ENCODE measurements at regions not wholly inside any gene's neighbourhood (a gene's known extent, or its start where the extent isn't known, plus 50 kb on each side); places are given as distances from the start of the nearest gene placed in this dataset.

DNA sequence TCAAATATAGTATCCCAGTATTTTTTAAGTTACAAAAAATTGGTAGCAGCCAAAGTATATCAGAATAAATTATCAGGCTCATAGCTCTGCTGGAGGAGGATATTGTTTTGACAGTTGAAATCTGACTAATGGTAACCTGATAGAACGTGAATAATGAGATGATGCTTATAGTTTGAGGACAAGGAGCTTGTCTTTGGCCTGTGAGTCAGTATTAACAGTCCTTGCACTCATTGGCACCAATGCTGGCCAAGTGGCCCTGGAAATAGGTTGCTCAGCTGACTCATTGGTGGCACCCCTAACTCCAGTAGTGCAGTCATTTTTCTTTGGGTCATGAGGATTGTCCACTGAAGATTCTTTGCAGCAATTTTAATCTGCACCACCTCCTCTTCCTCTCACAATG is 203.3 kb upstream of the JADE1 start:
- TF ChIP-seq, protein P1, sequence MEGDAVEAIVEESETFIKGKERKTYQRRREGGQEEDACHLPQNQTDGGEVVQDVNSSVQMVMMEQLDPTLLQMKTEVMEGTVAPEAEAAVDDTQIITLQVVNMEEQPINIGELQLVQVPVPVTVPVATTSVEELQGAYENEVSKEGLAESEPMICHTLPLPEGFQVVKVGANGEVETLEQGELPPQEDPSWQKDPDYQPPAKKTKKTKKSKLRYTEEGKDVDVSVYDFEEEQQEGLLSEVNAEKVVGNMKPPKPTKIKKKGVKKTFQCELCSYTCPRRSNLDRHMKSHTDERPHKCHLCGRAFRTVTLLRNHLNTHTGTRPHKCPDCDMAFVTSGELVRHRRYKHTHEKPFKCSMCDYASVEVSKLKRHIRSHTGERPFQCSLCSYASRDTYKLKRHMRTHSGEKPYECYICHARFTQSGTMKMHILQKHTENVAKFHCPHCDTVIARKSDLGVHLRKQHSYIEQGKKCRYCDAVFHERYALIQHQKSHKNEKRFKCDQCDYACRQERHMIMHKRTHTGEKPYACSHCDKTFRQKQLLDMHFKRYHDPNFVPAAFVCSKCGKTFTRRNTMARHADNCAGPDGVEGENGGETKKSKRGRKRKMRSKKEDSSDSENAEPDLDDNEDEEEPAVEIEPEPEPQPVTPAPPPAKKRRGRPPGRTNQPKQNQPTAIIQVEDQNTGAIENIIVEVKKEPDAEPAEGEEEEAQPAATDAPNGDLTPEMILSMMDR (IDR thresholded peaks at IDR 0.05): no peak
- Mint-ChIP-seq H3K36me3 (ENCODE audit: low read depth) (no peaks in the 10 kb centered on the region), H3K4me1 (ENCODE audit: low read depth) (peaks cover 33% of the 10 kb centered on the region), H3K27ac (ENCODE audit: unreplicated experiment) (peak overlapping the region; percentile 54), H3K9me3 (ENCODE audit: low read depth) (no peaks in the 10 kb centered on the region), H3K27me3 (ENCODE audit: low read depth) (no peaks in the 10 kb centered on the region), H3K4me3 (ENCODE audit: unreplicated experiment) (no peak overlapping the region)
- DNase-seq (ENCODE audit: low spot score): no peak

DNA sequence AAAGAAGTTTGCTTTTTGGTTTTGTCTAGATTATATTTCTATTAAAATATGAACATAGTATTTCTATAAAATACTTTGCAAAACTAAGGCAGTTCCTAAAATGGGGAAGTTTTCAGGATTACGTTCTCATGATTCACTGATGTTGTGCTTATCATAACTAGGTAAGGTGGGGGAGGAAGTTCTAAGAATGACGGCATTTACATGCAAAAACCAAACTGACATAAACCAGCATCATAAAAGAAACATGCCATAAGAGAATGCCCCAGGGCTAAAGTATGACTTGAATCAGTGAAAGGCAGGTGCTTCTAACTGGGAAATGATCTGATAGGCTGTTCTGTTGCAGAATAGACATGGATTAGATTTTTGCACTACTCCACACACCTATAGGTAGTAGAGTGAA is 204.7 kb upstream of the JADE1 start:
- TF ChIP-seq, protein P1 (IDR thresholded peaks at IDR 0.05): no peak
- peaks cover 46% of the 10 kb centered on the region for H3K4me1 Mint-ChIP-seq (ENCODE audit: low read depth)
- no peaks in the 10 kb centered on the region for H3K27me3 Mint-ChIP-seq (ENCODE audit: low read depth)
- H3K27ac Mint-ChIP-seq (ENCODE audit: unreplicated experiment): no peak overlapping the region
- H3K36me3 Mint-ChIP-seq (ENCODE audit: low read depth): no peaks in the 10 kb centered on the region
- DNase-seq (ENCODE audit: low spot score): no peak
- no peak overlapping the region for H3K4me3 Mint-ChIP-seq (ENCODE audit: unreplicated experiment)
- H3K9me3 Mint-ChIP-seq (ENCODE audit: low read depth): no peaks in the 10 kb centered on the region

DNA sequence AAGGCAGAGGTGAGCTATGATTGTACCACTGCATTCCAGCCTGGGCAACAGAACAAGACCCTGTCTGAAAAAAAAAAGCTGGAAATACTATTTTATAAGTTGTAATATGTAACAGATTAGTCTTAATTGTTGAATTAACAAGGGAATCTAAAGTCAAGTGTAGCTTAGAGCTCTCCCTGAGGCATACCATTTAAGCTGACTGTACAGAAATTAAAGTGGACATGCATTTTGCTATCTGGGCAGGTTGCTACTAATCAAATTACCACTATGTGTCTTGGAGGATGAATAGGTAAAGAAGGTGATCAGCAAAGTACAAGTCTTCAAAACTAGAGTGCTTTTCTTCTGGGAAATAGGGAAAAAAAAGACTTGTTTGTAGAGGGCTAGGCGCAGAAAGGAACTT is 205.3 kb upstream of the JADE1 start:
- no peaks in the 10 kb centered on the region for H3K9me3 Mint-ChIP-seq (ENCODE audit: low read depth)
- peaks cover 52% of the 10 kb centered on the region for H3K4me1 Mint-ChIP-seq (ENCODE audit: low read depth)
- H3K27ac Mint-ChIP-seq (ENCODE audit: unreplicated experiment): no peak overlapping the region
- H3K36me3 Mint-ChIP-seq (ENCODE audit: low read depth): no peaks in the 10 kb centered on the region
- no peak overlapping the region for H3K4me3 Mint-ChIP-seq (ENCODE audit: unreplicated experiment)
- DNase-seq (ENCODE audit: low spot score): no peak
- TF ChIP-seq, protein P1 (IDR thresholded peaks at IDR 0.05): no peak
- no peaks in the 10 kb centered on the region for H3K27me3 Mint-ChIP-seq (ENCODE audit: low read depth)

DNA sequence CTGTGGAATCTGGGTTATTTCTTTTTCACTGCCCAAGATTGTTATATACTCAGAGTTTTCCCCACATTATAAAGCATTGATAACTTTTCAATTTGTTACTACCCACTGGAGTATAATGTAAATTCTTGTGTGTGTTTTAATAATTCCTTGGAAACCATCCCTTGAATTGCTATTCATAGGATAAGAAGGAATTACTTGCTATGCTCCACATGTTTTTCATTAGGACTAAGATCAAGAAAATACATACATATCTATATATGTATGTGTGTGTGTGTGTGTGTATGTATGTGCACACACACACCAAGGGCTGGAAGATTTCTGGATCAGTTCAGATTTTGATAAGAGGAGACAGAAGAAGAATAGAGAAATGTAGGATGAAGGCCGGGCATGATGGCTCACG is 206.4 kb upstream of the JADE1 start:
- Mint-ChIP-seq H3K4me3 (ENCODE audit: unreplicated experiment) (no peak overlapping the region), H3K4me1 (ENCODE audit: low read depth) (peaks cover 60% of the 10 kb centered on the region), H3K9me3 (ENCODE audit: low read depth) (no peaks in the 10 kb centered on the region), H3K27ac (ENCODE audit: unreplicated experiment) (no peak overlapping the region), H3K27me3 (ENCODE audit: low read depth) (no peaks in the 10 kb centered on the region), H3K36me3 (ENCODE audit: low read depth) (no peaks in the 10 kb centered on the region)
- no peak for DNase-seq (ENCODE audit: low spot score)
- TF ChIP-seq, protein P1 (IDR thresholded peaks at IDR 0.05): no peak

DNA sequence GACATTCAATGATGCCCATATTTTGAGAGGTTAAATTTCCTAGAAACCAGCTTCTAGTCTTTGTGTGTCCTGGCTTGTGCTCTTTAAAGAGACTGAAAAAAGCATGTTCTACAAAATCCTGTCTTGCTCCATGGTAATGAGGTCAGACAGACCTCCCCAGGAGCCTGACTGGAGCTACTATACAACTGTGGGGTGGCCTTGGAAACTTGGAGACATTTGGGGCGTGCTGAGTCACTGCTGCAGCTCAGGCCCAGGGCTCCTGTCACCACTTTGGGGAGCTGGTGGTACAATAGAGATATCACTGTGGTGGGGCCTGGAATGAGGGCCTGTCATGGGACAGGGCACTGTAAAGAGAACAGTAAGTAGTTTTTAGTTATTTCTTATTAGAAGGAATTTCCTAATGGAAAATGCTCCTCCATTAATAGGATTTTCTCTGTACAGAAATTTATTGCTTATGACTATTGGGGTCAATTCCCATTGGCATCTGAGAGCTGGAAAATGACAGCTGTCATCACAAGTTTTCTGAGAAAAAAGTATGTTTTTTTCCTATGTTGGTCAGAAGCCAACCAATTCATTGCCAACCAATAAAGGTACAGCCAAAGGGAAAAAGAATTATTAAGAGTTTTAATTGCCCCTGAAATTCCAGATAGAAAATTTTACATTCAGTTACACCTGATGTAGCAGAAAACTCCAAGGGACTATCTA is 207.4 kb upstream of the JADE1 start:
- Mint-ChIP-seq H3K27ac (ENCODE audit: unreplicated experiment) (peak overlapping the region; percentile 95), H3K4me3 (ENCODE audit: unreplicated experiment) (no peak overlapping the region), H3K27me3 (ENCODE audit: low read depth) (no peaks in the 10 kb centered on the region), H3K36me3 (ENCODE audit: low read depth) (no peaks in the 10 kb centered on the region), H3K9me3 (ENCODE audit: low read depth) (no peaks in the 10 kb centered on the region), H3K4me1 (ENCODE audit: low read depth) (peaks cover 60% of the 10 kb centered on the region)
- no peak for DNase-seq (ENCODE audit: low spot score)
- TF ChIP-seq, protein P1 (IDR thresholded peaks at IDR 0.05): no peak
